HG03159 (cell line): ENCODE measurements at regions not wholly inside any gene's neighbourhood (a gene's known extent, or its start where the extent isn't known, plus 50 kb on each side); places are given as distances from the start of the nearest gene placed in this dataset.
"Not testable (repeated sequence)": the region's sequence is repeated elsewhere in the genome, so short reads cannot be mapped to it uniquely, and the experiment has no call there.

Source experiments
- ATAC-seq: cut with Tn5 transposase; IDR thresholded peaks from one replicate; pipeline ENCODE4 v1.9.1; 2021; ENCODE audit warnings: mild to moderate bottlenecking, moderate library complexity; ENCODE audit not compliant: unreplicated experiment

DNA sequence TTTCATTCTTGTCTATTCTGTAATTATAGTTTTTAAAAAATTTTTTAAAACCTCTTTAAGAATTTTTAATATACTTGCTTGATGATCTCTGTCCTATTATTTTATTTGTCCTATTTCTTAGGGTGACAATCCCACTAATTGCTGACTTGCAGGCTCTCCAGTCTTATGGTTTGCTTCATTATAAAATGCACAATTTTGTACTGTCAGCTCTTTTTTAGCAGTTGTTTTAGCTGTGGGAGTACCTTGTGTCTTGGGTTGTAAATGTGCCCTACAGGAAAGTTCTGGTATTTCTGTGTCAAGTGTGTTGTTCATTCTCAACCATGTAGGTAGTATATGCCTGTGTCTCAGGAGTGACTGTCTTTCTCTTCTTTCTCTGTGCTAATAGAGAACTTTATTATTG lies 118.2 kb upstream of the IL15 start:
- no peak for ATAC-seq

DNA sequence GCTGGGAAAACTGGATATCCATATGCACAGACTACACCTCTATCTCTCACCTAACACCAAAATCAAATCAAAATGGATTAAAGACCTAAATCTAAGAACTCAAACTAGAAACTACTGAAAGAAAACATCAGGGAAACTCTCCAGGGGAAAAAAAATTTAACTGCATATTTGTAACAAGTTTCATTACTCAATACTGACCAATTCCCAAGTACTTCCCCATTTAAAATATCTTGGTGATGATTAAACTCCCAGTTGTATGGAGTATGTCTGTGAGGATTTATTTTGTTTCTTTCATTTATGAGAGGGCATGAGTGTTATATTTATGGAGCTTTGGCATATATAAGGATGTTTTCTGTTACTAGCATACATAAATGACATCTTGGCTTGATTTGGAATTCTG lies 112.3 kb upstream of the IL15 start:
- no peak for ATAC-seq

DNA sequence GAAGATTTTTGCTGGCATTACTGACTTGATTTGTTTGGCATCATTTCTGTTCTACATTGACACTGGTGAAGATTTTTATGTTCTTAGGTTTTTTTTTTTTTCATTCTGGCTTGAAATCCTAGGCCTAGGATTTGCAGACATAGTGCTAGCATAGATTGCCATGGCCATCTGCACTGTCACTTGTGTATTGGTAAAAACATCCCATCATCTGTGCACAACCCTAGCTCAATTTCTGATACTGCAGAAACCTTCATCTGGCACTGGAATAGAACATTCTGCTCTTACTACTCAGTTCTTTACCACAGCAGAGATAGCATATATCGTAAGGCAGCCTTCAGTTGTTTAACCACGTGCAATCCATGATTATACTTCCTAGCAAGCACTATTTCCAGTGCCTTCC lies 111.5 kb upstream of the IL15 start:
- no peak for ATAC-seq

DNA sequence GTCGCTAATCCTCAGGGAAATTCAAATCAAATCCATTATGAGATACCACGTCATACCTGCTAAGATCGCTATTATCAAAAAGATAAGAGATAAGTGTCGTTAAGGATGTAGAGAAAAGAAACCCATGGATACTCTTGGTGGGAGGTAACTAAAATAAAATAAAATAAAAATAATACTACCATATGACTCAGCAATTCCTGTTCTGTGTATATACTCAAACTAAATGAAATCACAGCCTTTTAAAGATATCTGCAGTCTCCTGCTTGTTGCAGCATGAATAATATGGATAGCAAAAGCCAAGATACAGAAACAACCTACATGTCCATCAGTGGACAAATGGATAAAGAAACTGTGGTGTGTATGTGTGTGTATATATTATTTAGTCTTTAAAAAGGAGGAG lies 105.8 kb upstream of the IL15 start:
- ATAC-seq, result no peak

DNA sequence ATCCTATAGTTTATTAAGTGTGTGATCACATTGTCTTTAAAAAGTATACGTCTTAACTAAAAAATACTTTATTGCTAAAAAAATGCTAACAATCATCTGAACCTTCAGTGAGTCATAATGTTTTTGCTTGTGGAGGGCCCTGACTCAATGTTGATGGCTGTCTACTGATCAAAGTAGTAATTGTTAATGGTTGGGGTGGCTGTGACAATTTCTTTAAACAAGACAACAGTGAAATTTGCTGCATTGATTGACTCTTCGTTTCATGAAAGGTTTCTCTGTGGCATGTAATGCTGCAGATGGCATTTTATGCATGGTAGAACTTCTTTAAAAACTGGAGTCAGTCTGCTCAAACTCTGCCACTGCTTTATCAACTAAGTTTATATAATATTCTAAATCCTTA lies 101.4 kb upstream of the IL15 start:
- no peak for ATAC-seq

DNA sequence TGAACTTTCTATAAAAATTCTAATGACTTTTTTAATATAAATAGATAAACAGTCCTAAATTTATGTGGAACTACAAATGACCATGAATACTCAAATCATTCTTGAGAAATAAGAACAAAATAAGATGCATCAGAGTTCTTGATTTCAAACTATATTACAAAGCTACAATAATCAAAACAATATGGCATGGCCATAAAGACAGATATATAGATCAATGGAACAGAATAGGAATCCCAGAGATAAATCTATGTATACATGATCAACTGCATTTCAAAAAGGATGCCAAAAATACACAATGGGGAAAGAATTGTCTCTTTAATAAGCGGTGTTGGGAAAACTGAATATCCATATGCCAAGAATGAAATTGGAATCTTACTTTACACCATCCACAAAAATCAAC lies 98.4 kb upstream of the IL15 start:
- no peak for ATAC-seq

DNA sequence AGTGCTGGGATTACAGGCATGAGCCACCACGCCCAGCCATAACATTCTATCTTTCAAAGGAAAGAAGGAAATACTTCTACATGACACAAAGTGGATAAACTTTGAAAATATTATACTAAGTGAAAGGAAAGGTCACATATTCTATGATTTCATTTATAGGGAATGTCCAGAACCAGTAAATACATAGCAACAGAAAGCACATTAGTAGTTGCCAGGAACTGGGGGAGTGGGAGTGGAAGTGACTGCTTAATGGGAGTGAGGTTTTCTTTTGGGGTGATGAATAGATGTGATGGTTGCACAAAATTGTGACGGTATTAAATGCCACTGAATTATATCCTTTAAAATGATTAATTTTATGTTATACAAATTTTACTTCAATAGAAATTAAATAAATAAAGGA lies 95.7 kb upstream of the IL15 start:
- no peak for ATAC-seq

DNA sequence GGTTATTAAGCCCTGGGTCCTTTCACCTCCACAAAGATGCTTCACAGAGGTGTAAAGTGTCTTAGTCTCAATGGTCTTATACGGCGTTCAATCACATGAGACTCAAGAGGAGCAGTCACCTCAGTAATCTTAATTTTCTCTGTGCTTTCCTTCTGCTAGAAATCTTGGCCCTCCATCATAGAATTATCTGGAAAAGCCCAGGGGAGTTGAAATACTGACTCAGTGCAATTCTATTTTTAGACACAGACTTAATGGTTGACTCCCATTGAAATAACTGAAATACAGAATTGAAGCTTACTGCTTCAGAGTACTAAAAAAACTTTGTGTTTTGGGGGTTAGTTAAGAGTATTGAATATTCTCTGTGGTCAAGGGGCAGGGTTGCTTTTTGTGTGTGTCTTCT lies 94.5 kb upstream of the IL15 start:
- ATAC-seq, result no peak

DNA sequence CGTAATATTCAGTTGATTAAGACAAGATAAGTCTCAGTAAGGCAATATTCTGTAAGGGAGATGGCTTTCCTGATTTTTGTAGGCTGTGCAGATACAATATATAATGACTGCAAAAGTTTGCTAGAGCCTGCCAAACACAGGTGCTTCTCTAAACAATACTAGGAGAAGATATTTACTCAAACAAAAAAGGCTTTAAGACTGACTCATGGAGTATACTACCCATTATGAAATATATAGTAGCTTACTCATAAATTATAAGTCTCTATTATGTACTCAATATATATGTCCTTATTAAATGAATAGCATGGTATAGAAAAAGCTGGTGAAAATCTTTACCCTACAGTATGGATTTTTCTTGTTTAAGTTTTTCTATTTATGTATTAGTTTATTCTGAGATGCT lies 93.2 kb upstream of the IL15 start:
- ATAC-seq, result no peak

DNA sequence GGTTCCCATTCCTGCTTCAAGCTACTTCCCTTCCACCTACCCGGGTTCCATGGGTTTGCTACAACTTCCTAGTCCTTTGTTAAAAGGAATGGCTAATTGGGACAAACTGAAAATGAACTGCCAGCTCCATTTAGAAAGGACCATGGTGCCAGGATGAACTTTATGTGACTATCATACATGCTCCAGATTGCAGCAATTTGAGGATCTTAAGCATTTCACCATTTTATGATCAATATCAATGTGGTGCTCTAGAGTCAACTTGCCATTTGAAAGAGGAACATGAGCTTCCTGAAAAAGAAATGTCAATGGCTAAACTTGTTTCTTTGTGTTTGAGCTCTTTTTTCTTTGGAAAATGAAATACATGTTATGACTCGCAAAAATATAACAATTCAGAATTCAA lies 92.7 kb upstream of the IL15 start:
- no peak for ATAC-seq

DNA sequence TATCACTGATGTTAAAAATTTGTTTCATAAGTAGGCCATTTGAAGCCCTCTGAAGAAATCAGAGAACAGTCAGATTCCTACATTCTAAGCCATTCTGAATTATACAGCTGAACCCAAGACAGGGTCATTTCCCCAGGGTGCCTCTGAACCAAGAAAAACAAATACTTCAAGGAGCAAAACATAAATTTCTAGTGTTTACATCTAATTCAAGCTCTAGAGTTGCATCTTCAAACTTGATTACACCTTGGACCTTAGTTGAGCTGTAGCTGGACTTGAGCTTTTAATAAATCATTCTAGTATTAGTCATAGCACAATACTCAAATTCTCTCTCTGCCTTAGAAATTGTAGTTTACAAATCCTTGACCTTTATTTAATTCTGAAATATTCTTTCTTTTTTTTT lies 87.6 kb upstream of the IL15 start:
- no peak for ATAC-seq

DNA sequence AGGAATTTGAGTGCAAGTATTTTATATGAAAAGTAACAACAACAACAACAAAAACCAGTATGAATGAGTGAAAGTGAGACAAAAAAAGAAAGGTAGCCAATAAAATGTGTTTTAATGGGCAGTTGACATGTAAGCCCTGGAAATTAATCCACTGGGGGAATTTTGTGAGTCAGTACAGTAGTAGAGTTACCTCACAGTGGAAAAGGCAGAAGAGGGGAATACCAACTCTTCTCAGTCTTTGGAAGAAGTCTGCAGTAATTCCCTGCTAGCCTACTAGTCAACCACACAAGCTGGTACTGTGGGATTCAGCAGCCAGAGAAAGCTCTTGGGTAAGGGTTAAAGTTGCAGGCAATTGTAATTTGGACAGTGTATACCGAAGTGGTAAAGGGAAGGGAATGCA lies 76.3 kb upstream of the IL15 start:
- no peak for ATAC-seq

DNA sequence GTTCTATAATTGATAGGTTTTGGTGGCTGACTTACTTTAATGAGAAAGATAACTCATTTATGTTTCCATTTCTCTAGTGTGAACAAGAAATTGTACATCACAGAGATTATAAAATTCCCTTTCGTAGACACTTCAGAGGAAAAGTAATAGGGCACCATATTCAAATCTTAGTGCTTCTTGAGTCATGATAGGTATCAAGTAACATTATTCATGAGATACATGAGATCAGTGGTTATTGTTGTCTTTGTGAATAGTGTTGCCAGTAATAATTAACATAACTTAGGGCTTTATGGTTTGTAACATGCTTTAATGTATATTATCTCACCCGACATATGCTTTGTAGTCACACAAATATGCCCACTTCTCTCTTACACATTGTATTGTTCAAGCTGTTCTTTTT lies 73.7 kb upstream of the IL15 start:
- ATAC-seq, result no peak

DNA sequence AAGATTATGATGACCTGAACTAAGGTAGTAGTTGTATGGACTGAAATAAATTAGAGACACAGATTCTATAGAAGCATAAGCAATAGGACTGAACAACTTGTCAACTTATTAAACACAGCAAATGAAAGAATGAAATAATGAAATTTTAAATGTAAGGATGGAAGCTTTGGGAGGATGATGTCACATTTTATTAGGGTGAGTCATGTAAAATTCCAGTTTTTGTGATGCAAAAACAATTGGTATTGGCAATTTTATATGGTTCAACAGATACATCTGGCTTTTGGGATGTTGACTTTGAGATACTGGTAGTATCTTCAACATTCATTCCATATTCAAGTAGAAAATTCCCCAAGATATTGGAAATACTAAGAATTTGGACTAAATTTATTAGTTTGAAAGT lies 72.7 kb upstream of the IL15 start:
- ATAC-seq, result no peak

DNA sequence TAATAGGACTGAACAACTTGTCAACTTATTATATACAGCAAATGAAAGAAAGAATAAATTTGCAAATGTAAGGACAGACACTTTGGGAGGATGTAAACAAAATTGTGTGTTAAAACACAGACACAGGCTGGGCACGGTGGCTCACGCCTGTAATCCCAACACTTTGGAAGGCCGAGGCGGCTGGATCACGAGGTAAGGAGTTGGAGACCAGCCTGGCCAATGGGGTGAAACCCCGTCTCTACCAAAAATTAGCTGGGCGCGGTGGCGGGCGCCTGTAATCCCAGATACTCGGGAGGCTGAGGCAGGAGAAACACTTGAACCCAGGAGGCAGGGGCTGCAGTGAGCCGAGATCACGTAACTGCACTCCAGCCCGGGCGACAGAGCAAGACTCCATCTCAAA lies 71.4 kb upstream of the IL15 start:
- ATAC-seq, result not testable (repeated sequence)

DNA sequence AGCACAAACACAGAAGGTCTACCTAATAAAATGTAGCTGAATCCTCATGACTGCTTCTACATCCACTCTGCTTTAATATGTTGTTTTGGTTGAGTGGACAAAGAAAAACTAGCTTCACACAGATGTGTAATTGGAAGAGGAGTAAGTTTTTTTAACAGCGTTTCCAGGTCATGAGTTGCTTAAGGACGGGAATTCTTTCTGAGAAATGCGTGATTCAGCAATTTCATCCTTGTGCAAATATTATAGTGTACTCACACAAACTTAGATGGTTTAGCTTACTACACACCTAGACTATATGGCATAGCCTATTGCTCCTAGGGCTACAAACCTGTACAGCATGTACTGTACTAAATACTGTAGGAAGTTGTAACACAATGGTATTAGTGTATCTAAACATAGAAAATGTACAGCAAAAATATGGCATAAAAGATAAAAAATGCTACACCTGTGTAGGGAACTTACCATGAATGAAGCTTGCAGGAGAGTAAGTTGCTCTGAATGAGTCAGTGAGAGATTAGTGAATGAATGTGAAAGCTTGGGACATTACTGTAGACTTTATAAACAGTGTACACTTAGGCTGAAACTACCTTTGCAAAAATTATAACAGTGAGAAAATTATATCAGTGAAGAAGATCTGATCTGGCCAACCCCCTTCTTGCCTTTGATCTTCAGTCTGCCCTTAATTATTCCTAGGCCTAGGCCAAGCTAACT lies 70.8 kb upstream of the IL15 start:
- ATAC-seq, result no peak

DNA sequence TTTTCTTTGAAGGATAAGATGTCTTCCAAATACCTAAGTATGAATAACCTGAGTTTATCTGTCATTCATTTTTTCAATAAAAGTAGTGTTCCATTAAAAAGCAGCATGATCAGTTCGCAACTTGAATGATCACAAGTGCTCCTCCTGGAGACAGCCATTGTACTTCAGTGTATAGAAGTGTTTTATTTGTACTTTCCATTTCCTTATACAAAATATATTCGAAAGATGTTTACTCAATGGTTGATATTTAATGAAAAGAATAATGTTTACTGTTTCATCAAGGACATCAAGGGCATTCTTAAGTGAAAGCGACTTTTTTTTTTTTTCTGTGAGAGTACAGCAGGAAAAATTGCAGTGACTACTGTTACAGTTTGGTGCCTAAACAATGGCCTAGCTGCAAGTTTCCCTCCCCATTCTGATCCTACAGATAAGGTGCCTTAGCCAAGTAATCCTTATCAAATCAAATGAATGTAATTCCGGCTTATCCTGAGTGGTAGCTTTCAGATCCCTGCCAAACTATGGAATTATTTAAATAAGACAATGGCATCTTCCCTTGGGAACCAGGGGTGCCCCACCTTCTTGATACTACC lies 69.0 kb upstream of the IL15 start:
- no peak for ATAC-seq

DNA sequence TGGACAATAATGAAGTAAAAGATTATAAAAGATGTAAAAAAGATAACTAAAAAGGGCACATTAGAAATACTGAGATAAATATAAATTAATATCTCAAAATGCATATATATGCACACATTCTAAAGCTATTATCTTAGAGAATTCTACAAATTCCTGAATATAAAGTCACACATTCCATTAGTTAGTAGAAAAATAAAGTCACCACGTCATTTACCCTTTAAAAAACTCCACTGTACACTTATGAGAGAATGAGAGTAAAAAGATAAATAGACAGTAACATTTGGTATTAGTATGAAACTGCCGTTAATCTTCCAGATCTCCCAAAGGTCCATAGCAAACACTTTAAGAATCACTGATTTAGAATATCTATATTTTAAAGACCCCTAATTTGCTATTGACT lies 67.2 kb upstream of the IL15 start:
- no peak for ATAC-seq

DNA sequence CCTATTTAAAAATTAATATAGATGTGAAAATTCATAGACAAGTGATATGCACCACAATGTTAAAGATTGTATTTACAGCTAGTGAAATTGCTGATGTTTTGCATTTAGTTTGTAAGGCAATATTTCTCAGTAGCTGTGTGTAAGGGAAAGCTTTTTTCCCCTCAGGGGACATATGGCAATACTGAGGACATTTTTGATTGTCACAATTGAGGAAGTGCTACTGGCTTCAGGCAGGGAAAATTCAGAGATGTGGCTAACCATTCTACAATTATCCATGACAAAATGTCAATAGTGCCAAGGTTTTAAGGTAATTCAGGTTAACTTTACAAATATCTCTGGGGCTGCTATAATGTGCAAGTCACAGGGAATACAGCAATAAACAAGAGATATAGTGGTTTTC lies 66.1 kb upstream of the IL15 start:
- no peak for ATAC-seq

DNA sequence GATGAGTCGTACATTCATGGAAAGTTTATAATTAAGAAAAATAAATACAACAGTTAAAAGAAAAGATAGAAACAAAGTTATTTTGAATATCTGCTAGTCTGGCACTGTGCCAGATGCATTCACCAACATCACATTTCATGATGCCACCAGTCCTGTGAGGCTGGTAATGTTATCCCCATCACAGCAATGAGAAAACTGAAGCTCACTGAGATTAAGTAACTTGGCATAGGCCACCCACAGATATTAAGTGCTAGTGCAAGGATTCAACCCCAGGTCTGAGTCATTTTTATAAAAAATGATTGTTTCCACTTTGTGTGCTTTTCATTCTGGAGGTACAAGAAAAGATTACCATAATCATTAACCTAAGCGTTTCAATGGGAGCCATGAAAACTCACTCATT lies 65.0 kb upstream of the IL15 start:
- no peak for ATAC-seq

DNA sequence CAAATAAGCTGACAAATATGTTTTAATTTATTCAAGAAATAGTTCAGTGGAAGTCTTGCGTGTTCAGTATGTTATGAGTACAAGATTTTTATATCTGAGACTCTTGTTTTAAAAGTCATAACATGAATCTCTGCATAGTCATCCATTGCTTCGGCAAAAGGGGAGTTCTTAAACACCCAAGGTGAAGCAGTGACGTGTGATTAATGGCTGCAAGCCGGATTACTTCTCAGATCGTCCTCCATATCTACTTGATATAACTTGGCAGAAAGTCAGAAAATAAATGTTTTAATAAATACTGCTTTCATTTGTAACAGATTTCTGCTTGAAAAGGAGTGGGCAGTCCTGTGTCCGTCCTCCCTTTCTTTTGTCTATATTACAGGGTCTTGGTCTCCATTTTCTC lies 64.6 kb upstream of the IL15 start:
- ATAC-seq, result no peak

DNA sequence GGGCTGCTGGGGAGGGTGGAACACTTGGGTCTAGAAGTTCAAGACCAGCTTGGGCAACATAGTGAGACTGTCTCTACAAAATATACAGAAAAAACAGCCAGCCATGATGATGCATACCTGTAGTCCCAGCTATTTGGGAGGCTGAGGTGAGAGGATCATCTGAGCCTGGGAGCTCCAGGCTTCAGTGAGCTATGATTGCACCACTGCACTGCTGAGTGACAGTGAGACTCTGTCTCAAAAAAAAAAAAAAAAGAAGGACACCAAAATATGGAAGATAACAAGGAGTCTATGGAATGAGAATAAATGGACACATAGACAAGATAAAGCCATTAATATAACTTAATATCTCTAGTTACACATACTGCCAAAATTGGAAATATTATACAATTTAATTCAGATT lies 62.7 kb upstream of the IL15 start:
- ATAC-seq, result no peak

DNA sequence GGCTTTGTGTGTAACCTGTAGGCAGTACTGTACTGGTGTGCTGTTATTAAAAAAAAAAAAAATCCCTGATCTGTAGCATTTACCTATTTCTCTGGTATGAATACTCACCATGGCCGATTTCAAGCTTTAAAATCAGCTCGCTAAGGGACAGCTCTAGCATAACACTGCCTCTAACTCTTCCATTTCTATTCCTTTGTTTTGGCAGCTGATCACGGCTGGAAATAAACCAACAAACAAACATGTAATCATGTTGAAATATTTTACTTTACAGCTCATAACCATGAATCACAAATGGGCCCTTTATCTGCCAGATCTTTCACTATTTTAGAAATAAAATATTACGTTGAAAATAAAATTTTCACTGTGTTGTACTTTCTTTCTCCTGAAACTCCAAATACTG lies 60.5 kb upstream of the IL15 start:
- no peak for ATAC-seq
